ENCODE measurements at regions not wholly inside any gene's neighbourhood (a gene's known extent, or its start where the extent isn't known, plus 50 kb on each side); places are given as distances from the start of the nearest gene placed in this dataset.

DNA sequence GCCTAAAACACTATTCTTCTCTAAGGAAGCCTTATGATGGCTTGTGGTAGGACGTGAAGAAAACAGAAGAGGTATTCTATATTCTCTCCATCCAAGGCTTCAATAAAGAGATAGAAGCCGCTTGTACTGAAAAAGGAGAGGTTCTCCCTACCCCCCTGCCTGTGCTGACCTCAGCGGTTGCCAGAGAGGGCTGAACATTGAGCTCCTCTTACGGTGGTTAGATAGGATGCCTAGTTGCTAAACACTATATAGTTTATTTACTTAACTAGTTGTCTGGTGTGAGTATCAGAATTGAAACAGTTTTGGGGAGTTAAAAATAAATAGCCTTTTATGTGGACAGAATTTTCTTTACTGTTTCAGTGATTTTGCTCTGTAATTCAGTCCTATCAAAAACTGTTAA lies 112.2 kb downstream of the TFPI2 start:
- no peaks in the 10 kb centered on the region for H3K4me1 ChIP-seq (ENCODE audit: control insufficient read depth, insufficient read depth, low read length)
- H2AK5ac ChIP-seq (ENCODE audit: low read depth, low read length) = no peak overlapping the region
- no peak overlapping the region for H2AK9ac ChIP-seq (replicated peaks; ENCODE audit: low read depth, low read length, poor library complexity)
- H3K4ac ChIP-seq (ENCODE audit: low read depth, low read length) = no peak overlapping the region
- no peak overlapping the region for H2BK15ac ChIP-seq (ENCODE audit: low read depth, low read length)
- no peak overlapping the region for H3K14ac ChIP-seq (replicated peaks; ENCODE audit: low read depth, low read length)
- H2AFZ ChIP-seq (replicated peaks; ENCODE audit: low read length, poor library complexity) = no peak overlapping the region
- no peak overlapping the region for H3K23ac ChIP-seq (ENCODE audit: low read depth, low read length)
- BruUV-seq (replicated peaks) = no TSS peak
- no peak overlapping the region for H3K56ac ChIP-seq (ENCODE audit: extremely low read depth, insufficient read depth, low read length)
- H3K36me3 ChIP-seq (ENCODE audit: control insufficient read depth, insufficient read depth, low read length) = no peaks in the 10 kb centered on the region
- no peak overlapping the region for H3K27ac ChIP-seq (ENCODE audit: insufficient read depth, low read length)
- ChIA-PET POLR2A (ENCODE audit: unreplicated experiment) (no interaction called here), CTCF (no interaction called here)
- H4K20me1 ChIP-seq (ENCODE audit: insufficient read depth, low read length) = no peaks in the 10 kb centered on the region
- H4K8ac ChIP-seq (ENCODE audit: low read depth in 2 of 2, low read length in 2 of 2) = no peak overlapping the region
- WGBS, 2 experiments (ENCODE audit: extremely low coverage in 2 of 2, insufficient read length in 1 of 2) = no CpG with 5 or more reads among the region's 4 CpGs
- TF ChIP-seq RFX5 (IDR thresholded peaks at IDR 0.05; ENCODE audit: low read depth, low read length) = no peak
- H3K27me3 ChIP-seq (ENCODE audit: control insufficient read depth, insufficient read depth, low read length) = peaks cover 2% of the 10 kb centered on the region
- H4K5ac ChIP-seq (ENCODE audit: low read depth, low read length) = no peak overlapping the region
- in situ Hi-C loops (cut with MboI; ENCODE audit: low sequenced_read_pairs) (no loop called here), dilution Hi-C loops (cut with HindIII; ENCODE audit: low sequenced_read_pairs, unreplicated experiment) (no loop called here), intact Hi-C loops (cut with micrococcal nuclease) (no loop called here)
- H3K9me3 ChIP-seq (ENCODE audit: control insufficient read depth, insufficient read depth, low read length) = no peaks in the 10 kb centered on the region
- H3K4me2 ChIP-seq (ENCODE audit: low read depth, low read length) = no peak overlapping the region
- H2BK5ac ChIP-seq (ENCODE audit: low read depth, low read length, poor library complexity, severe bottlenecking) = no peak overlapping the region
- no peak overlapping the region for H2BK120ac ChIP-seq (ENCODE audit: low read depth, low read length)
- no peaks in the 10 kb centered on the region for H3K79me1 ChIP-seq (ENCODE audit: low read depth in 1 of 2, low read length in 2 of 2)
- H3K4me3 ChIP-seq (ENCODE audit: insufficient read depth, low read depth, low read length) = no peak overlapping the region
- H3K9me1 ChIP-seq (ENCODE audit: insufficient read depth, low read length) = no peaks in the 10 kb centered on the region
- no peak overlapping the region for H3K18ac ChIP-seq (ENCODE audit: low read depth, low read length)
- H2BK20ac ChIP-seq (ENCODE audit: low read depth, low read length) = no peak overlapping the region
- ATAC-seq (ENCODE audit: low read depth) (no peak), DNase-seq (no peak)
- H3K9ac ChIP-seq (ENCODE audit: low read depth, low read length) = no peak overlapping the region
- H4K91ac ChIP-seq (ENCODE audit: insufficient read depth, low read depth, low read length) = no peak overlapping the region

Measured in IMR-90 (cell line).